ENCODE measurements at regions not wholly inside any gene's neighbourhood (a gene's known extent, or its start where the extent isn't known, plus 50 kb on each side); places are given as distances from the start of the nearest gene placed in this dataset.

DNA sequence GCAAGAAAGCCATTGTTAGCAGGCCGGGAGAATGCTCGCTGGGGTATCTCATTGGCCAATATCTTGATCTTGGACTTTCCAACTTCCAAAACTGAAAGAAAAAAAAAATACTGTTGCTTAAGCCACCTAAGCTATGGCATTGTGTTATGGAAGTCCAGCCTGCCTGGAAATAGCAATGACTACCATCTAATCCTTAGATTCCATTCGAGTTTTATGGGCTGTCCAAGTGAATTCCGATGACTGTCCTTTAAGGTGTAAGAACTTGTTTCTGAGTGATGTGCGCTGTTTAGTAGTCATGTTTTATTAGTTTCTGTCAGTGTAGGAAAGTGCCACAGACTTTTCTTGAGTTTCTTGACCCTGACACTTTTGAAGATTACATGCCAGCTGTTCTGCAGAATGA is 762.6 kb downstream of the USP25 start:
- H2AFZ ChIP-seq: no peak overlapping the region
- no peak for ATAC-seq
- Mint-ChIP-seq H3K27me3 (ENCODE audit: insufficient read depth, low read depth, poor library complexity) (peaks cover 2% of the 10 kb centered on the region), H3K27ac (no peak overlapping the region), H3K4me1 (peaks cover 5% of the 10 kb centered on the region), H3K36me3 (ENCODE audit: low read depth) (no peaks in the 10 kb centered on the region; the same call in 2 of the 3 replicates), H3K4me3 (no peak overlapping the region), H3K9me3 (no peaks in the 10 kb centered on the region)
- no peaks in the 10 kb centered on the region for H3K36me3 ChIP-seq (ENCODE audit: insufficient read depth)
- H3K27me3 ChIP-seq (ENCODE audit: insufficient read depth): no peaks in the 10 kb centered on the region
- H3K79me2 ChIP-seq (replicated peaks; ENCODE audit: insufficient read depth): no peaks in the 10 kb centered on the region
- TF ChIP-seq, protein P1, sequence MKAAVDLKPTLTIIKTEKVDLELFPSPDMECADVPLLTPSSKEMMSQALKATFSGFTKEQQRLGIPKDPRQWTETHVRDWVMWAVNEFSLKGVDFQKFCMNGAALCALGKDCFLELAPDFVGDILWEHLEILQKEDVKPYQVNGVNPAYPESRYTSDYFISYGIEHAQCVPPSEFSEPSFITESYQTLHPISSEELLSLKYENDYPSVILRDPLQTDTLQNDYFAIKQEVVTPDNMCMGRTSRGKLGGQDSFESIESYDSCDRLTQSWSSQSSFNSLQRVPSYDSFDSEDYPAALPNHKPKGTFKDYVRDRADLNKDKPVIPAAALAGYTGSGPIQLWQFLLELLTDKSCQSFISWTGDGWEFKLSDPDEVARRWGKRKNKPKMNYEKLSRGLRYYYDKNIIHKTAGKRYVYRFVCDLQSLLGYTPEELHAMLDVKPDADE (IDR thresholded peaks at IDR 0.05): no peak
- TF ChIP-seq EZH2phosphoT487 (IDR thresholded peaks at IDR 0.05; ENCODE audit: unreplicated experiment): no peak
- TF ChIP-seq POLR2AphosphoS5 (IDR thresholded peaks at IDR 0.05; ENCODE audit: low read depth): no peak
- no peak for TF ChIP-seq JUNB (IDR thresholded peaks at IDR 0.05; ENCODE audit: unreplicated experiment)
- no peak for TF ChIP-seq ZNF331 (CRISPR knock-in tag; IDR thresholded peaks at IDR 0.05; ENCODE audit: low read depth)
- TF ChIP-seq, protein P2, sequence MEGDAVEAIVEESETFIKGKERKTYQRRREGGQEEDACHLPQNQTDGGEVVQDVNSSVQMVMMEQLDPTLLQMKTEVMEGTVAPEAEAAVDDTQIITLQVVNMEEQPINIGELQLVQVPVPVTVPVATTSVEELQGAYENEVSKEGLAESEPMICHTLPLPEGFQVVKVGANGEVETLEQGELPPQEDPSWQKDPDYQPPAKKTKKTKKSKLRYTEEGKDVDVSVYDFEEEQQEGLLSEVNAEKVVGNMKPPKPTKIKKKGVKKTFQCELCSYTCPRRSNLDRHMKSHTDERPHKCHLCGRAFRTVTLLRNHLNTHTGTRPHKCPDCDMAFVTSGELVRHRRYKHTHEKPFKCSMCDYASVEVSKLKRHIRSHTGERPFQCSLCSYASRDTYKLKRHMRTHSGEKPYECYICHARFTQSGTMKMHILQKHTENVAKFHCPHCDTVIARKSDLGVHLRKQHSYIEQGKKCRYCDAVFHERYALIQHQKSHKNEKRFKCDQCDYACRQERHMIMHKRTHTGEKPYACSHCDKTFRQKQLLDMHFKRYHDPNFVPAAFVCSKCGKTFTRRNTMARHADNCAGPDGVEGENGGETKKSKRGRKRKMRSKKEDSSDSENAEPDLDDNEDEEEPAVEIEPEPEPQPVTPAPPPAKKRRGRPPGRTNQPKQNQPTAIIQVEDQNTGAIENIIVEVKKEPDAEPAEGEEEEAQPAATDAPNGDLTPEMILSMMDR (conservative IDR thresholded peaks at IDR 0.05; ENCODE audit: low read depth in 2 of 2): no peak
- no peak overlapping the region for H3K4me3 ChIP-seq
- no peak for DNase-seq (ENCODE audit: low spot score)
- H3K4me2 ChIP-seq: no peak overlapping the region
- H4K20me1 ChIP-seq (replicated peaks; ENCODE audit: insufficient read depth): no peaks in the 10 kb centered on the region
- H3F3A ChIP-seq (replicated peaks; ENCODE audit: low read depth): no peaks in the 10 kb centered on the region
- H3K4me1 ChIP-seq (ENCODE audit: insufficient read depth): peaks cover 5% of the 10 kb centered on the region; the same call in 1 of the 2 replicates
- H3K27ac ChIP-seq (ENCODE audit: low read depth): no peak overlapping the region
- H3K9me2 ChIP-seq (ENCODE audit: insufficient read depth): no peaks in the 10 kb centered on the region

DNA sequence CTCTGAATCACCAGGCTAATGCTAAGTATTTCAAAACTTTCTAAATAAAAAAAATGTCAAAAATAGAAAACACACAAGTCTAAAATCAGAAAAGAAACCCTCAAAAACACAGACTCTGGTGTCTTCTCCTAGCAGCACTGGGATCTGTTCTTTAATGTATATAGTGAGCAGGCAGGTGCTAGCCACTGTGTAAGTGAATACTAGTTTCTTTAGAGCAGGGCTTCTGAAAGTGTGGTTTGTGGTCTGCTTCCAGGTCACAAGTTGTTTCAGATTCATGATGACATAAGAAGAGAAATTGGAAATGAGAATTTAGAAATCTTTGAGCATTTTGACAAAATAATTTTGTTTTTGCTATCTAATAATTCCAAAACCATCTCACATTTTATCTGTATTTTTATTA is 763.1 kb downstream of the USP25 start:
- ATAC-seq (no peak), DNase-seq (ENCODE audit: low spot score) (no peak)
- Mint-ChIP-seq H3K27ac (no peak overlapping the region), H3K4me3 (no peak overlapping the region), H3K9me3 (no peaks in the 10 kb centered on the region), H3K36me3 (ENCODE audit: low read depth) (no peaks in the 10 kb centered on the region; the same call in 2 of the 3 replicates), H3K27me3 (ENCODE audit: insufficient read depth, low read depth, poor library complexity) (peaks cover 2% of the 10 kb centered on the region), H3K4me1 (peaks cover 5% of the 10 kb centered on the region)
- H4K20me1 ChIP-seq (replicated peaks; ENCODE audit: insufficient read depth): no peaks in the 10 kb centered on the region
- no peak for TF ChIP-seq POLR2AphosphoS5 (IDR thresholded peaks at IDR 0.05; ENCODE audit: low read depth)
- no peak for TF ChIP-seq STAT1 (IDR thresholded peaks at IDR 0.05; ENCODE audit: unreplicated experiment)
- peaks cover 5% of the 10 kb centered on the region; the same call in 1 of the 2 replicates for H3K4me1 ChIP-seq (ENCODE audit: insufficient read depth)
- no peak overlapping the region for H3K27ac ChIP-seq (ENCODE audit: low read depth)
- H3K79me2 ChIP-seq (replicated peaks; ENCODE audit: insufficient read depth): no peaks in the 10 kb centered on the region
- no peak overlapping the region for H3K4me2 ChIP-seq
- no peaks in the 10 kb centered on the region for H3K9me2 ChIP-seq (ENCODE audit: insufficient read depth)
- no peaks in the 10 kb centered on the region for H3F3A ChIP-seq (replicated peaks; ENCODE audit: low read depth)
- H3K4me3 ChIP-seq: no peak overlapping the region
- no peaks in the 10 kb centered on the region for H3K27me3 ChIP-seq (ENCODE audit: insufficient read depth)
- H3K36me3 ChIP-seq (ENCODE audit: insufficient read depth): no peaks in the 10 kb centered on the region
- H2AFZ ChIP-seq: no peak overlapping the region

DNA sequence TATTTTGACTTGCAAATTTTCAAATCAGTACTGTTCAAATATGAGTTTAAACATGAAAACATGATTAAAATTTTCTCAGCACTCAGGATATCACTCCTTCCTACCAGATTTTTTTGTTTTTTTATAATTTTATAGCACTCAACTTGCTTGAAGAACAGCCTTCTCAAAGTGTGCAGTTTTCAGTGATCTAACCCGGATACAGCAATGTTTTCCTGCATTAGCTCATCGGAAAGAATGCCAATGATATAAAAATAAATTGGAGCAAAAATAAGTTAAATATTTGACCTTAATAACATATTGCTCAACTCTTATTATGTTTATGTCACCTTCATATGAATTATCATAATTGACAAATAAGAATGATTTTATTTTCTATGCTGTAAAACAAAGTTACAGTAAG is 766.8 kb downstream of the USP25 start:
- no peak overlapping the region for H3K4me3 Mint-ChIP-seq
- Histone ChIP-seq H3K4me2 (no peak overlapping the region), H2AFZ (no peak overlapping the region), H3K36me3 (ENCODE audit: insufficient read depth) (no peaks in the 10 kb centered on the region), H3K9me2 (ENCODE audit: insufficient read depth) (no peaks in the 10 kb centered on the region), H3K27me3 (ENCODE audit: insufficient read depth) (no peaks in the 10 kb centered on the region), H3K4me3 (no peak overlapping the region), H3F3A (replicated peaks; ENCODE audit: low read depth) (no peaks in the 10 kb centered on the region), H3K27ac (ENCODE audit: low read depth) (no peak overlapping the region), H4K20me1 (replicated peaks; ENCODE audit: insufficient read depth) (no peaks in the 10 kb centered on the region), H3K4me1 (ENCODE audit: insufficient read depth) (peaks cover 3% of the 10 kb centered on the region; the same call in 1 of the 2 replicates), H3K79me2 (replicated peaks; ENCODE audit: insufficient read depth) (no peaks in the 10 kb centered on the region)
- peaks cover 4% of the 10 kb centered on the region for H3K4me1 Mint-ChIP-seq
- H3K27me3 Mint-ChIP-seq (ENCODE audit: insufficient read depth, low read depth, poor library complexity): peaks cover 2% of the 10 kb centered on the region
- ATAC-seq: no peak
- no peaks in the 10 kb centered on the region; the same call in 2 of the 3 replicates for H3K36me3 Mint-ChIP-seq (ENCODE audit: low read depth)
- H3K9me3 Mint-ChIP-seq: no peaks in the 10 kb centered on the region
- no peak for DNase-seq (ENCODE audit: low spot score)
- no peak overlapping the region for H3K27ac Mint-ChIP-seq
- no peak for TF ChIP-seq EZH2 (IDR thresholded peaks at IDR 0.05; ENCODE audit: low read depth, unreplicated experiment)
- no peak for TF ChIP-seq ZNF331 (CRISPR knock-in tag; IDR thresholded peaks at IDR 0.05; ENCODE audit: low read depth)
- no peak for TF ChIP-seq STAT1 (IDR thresholded peaks at IDR 0.05; ENCODE audit: unreplicated experiment)
- no peak for TF ChIP-seq CREB1 (CRISPR knock-in tag; IDR thresholded peaks at IDR 0.05; ENCODE audit: low read depth)
- no peak for TF ChIP-seq ZNF114 (CRISPR knock-in tag; IDR thresholded peaks at IDR 0.05)
- TF ChIP-seq, protein P3, sequence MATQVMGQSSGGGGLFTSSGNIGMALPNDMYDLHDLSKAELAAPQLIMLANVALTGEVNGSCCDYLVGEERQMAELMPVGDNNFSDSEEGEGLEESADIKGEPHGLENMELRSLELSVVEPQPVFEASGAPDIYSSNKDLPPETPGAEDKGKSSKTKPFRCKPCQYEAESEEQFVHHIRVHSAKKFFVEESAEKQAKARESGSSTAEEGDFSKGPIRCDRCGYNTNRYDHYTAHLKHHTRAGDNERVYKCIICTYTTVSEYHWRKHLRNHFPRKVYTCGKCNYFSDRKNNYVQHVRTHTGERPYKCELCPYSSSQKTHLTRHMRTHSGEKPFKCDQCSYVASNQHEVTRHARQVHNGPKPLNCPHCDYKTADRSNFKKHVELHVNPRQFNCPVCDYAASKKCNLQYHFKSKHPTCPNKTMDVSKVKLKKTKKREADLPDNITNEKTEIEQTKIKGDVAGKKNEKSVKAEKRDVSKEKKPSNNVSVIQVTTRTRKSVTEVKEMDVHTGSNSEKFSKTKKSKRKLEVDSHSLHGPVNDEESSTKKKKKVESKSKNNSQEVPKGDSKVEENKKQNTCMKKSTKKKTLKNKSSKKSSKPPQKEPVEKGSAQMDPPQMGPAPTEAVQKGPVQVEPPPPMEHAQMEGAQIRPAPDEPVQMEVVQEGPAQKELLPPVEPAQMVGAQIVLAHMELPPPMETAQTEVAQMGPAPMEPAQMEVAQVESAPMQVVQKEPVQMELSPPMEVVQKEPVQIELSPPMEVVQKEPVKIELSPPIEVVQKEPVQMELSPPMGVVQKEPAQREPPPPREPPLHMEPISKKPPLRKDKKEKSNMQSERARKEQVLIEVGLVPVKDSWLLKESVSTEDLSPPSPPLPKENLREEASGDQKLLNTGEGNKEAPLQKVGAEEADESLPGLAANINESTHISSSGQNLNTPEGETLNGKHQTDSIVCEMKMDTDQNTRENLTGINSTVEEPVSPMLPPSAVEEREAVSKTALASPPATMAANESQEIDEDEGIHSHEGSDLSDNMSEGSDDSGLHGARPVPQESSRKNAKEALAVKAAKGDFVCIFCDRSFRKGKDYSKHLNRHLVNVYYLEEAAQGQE (IDR thresholded peaks at IDR 0.05; ENCODE audit: unreplicated experiment): no peak
- TF ChIP-seq POLR2AphosphoS5 (IDR thresholded peaks at IDR 0.05; ENCODE audit: low read depth): no peak

Data from GM23338 (cell line).